NCI-H1436 (cell line): ENCODE measurements at regions not wholly inside any gene's neighbourhood (a gene's known extent, or its start where the extent isn't known, plus 50 kb on each side); places are given as distances from the start of the nearest gene placed in this dataset.

ENCODE experiments used
- DNase-seq: peaks from one replicate; lab custom pipeline; 2025; lab: John Stamatoyannopoulos, UW

DNA sequence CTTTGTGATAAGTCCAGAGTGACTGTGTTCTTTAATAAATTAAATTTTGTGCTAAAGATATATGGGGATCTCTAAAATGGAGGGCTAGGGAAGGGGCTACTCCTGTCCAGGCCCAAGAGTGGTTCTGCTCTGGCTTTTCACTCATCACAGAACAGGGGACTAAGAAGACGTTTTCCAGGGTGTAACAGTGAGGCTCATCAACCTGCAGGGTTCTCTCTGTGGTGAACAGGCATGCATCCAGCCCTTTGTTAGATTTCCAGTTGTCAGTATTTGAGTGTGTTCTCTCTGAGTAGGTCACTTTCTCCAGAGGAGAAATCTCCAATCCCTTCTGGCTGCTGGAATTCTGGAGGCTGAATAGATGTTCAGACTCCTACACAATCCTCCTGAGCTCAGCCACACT is 408.9 kb downstream of the PLCL1 start:
- DNase-seq = no peak

DNA sequence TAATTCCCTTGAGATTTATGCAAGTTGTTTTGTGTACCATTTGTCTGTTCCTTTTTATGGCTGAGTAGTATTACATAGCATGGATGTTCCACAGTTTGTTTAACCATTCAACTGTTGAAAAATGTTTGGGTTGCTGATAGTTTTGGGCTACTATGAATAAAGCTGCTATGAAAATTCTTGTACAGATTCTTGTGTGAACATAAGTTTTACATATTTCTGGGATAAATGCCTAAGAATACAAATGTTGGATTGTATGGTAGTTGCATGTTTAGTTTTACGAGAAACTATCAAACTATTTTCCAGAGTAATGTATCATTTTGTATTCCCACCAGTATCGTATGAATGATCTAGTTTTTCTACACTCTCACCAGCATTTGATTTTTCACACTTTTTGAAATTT is 407.3 kb downstream of the PLCL1 start:
- no peak for DNase-seq

DNA sequence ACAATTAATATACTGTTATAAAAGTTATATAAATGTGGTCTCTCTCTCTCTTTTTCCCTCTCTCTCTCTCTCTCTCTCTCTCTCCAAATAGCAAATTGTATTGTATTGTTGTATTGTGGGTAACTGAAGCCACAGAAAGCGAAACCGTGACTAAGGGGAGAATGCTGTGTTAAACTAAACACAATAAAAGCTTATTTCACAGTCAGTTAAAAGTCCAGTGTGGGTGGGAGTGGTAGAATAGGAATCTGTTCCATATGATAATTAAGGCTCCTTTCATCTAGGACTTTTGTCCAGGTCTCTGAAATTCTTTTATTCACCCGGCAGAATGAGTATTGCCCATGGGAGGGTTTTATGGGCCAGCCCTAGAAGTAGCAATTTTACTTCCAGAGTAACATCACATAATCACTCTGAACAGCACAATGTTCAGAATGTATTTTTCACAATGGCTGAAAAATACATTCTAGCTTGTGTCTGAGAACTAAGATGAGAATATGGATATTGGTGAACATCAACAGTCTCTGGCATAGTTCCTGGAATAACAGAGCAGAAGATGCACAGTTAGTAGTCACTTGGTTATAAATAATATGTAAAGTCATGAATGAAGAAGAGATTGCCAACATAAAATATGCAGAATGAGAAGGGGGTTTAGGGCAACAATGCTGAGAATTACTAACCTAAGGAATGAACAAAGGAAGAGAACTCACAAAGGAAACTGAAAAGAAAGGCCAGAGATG is 399.1 kb downstream of the PLCL1 start:
- DNase-seq = no peak
